Testis (tissue), 2 donors: ENCODE measurements at regions not wholly inside any gene's neighbourhood (a gene's known extent, or its start where the extent isn't known, plus 50 kb on each side); places are given as distances from the start of the nearest gene placed in this dataset.

Experiments used
- DNase-seq: peaks from one replicate; pipeline ENCODE4 v3.0.0-alpha.2; 2019
- H3K27ac ChIP-seq, 2 donors: fragments of 200-600 bp; sonication (generic); one replicate each; pipeline ENCODE4 v1.5.1; 2019
- H3K27me3 ChIP-seq: fragments of 200-600 bp; sonication (generic); one replicate; pipeline ENCODE4 v1.5.1; 2019
- H3K36me3 ChIP-seq: fragments of 200-600 bp; sonication (generic); one replicate; pipeline ENCODE4 v1.5.1; 2017; ENCODE audit warnings: low read depth; ENCODE audit errors: missing control alignments
- H3K4me1 ChIP-seq: fragments of 200-600 bp; sonication (generic); one replicate; pipeline ENCODE4 v1.5.1; 2019
- H3K4me3 ChIP-seq, 2 donors: fragments of 200-600 bp; sonication (generic); one replicate each; pipeline ENCODE4 v1.5.1; 2017 to 2019
- H3K9me3 ChIP-seq: fragments of 200-600 bp; sonication (generic); one replicate; pipeline ENCODE4 v1.5.1; 2017
- CTCF ChIP-seq, 3 experiments: fragments of 450-650 bp in 2 of 3; fragments of 200-600 bp in 1 of 3; sonication (generic) in 1 of 3; IDR thresholded peaks; one replicate each; pipeline ENCODE4 v1.5.1; 2016 to 2019; ENCODE audit warnings: antibody characterized with exemption in 3 of 3, mild to moderate bottlenecking in 2 of 3, moderate library complexity in 1 of 3
- POLR2A ChIP-seq: fragments of 450-650 bp; IDR thresholded peaks from one replicate; pipeline ENCODE4 v1.6.1; 2017; ENCODE audit warnings: antibody characterized with exemption, mild to moderate bottlenecking, moderate library complexity
- WGBS, 2 donors: methylation state at CpG; one replicate each; pipeline ENCODE4 v1.1.5; 2018; 5-methylcytosine and 5-hydroxymethylcytosine counted together
- intact Hi-C: fragments of 100-400 bp; cut with DNase I; formaldehyde crosslinking; loops from one replicate; pipeline ENCODE4 v1.15.1; 2023; ENCODE audit warnings: low total_unique reads

- intact Hi-C loops = no loop called here
- no peaks in the 10 kb centered on the region for H3K27me3 ChIP-seq
- H3K36me3 ChIP-seq = no peaks in the 10 kb centered on the region
- H3K9me3 ChIP-seq = no peaks in the 10 kb centered on the region
- no peak overlapping the region for H3K4me3 ChIP-seq
- H3K4me1 ChIP-seq = no peaks in the 10 kb centered on the region
- H3K27ac ChIP-seq = no peak overlapping the region
- 83 to 92% methylated on average over 2 of the region's 2 CpGs for WGBS, 2 donors
- DNase-seq = no peak
- TF ChIP-seq CTCF (IDR thresholded peaks at IDR 0.05) (no peak), POLR2A (no peak)
Measured at GRCh38 chr15:46934851-46935250, 782.5 kb upstream of the SEMA6D start.

GRCh38 chr15:46938169-46938568 is 779.1 kb upstream of the SEMA6D start:
- Histone ChIP-seq H3K4me3 (no peak overlapping the region), H3K4me1 (no peaks in the 10 kb centered on the region), H3K27me3 (no peaks in the 10 kb centered on the region), H3K27ac (no peak overlapping the region), H3K36me3 (no peaks in the 10 kb centered on the region), H3K9me3 (no peaks in the 10 kb centered on the region)
- DNase-seq = no peak
- no peak for TF ChIP-seq POLR2A
- no peak for TF ChIP-seq CTCF (IDR thresholded peaks at IDR 0.05)
- WGBS, 2 donors = 60 to 78% methylated on average over 1 of the region's 1 CpG
- intact Hi-C loops = no loop called here

GRCh38 chr15:46941241-46941640 is 776.1 kb upstream of the SEMA6D start:
- 74 to 83% methylated on average over 1 of the region's 1 CpG for WGBS, 2 donors
- Histone ChIP-seq H3K27me3 (no peaks in the 10 kb centered on the region), H3K4me3 (no peak overlapping the region), H3K9me3 (no peaks in the 10 kb centered on the region), H3K4me1 (no peaks in the 10 kb centered on the region), H3K36me3 (no peaks in the 10 kb centered on the region), H3K27ac (no peak overlapping the region)
- TF ChIP-seq POLR2A (no peak), CTCF (IDR thresholded peaks at IDR 0.05) (no peak)
- DNase-seq = no peak
- intact Hi-C loops = no loop called here

- Histone ChIP-seq H3K27me3 (no peaks in the 10 kb centered on the region), H3K27ac (no peak overlapping the region), H3K36me3 (no peaks in the 10 kb centered on the region), H3K9me3 (no peaks in the 10 kb centered on the region), H3K4me1 (no peaks in the 10 kb centered on the region), H3K4me3 (no peak overlapping the region)
- intact Hi-C loops = no loop called here
- TF ChIP-seq POLR2A (no peak), CTCF (IDR thresholded peaks at IDR 0.05) (no peak)
- WGBS, 2 donors = 85 to 90% methylated on average over 3 of the region's 3 CpGs
- DNase-seq = no peak
Measured at GRCh38 chr15:46946953-46947352, 770.4 kb upstream of the SEMA6D start.

- no peak for DNase-seq
- Histone ChIP-seq H3K27me3 (no peaks in the 10 kb centered on the region), H3K4me1 (no peaks in the 10 kb centered on the region), H3K36me3 (no peaks in the 10 kb centered on the region), H3K4me3 (no peak overlapping the region), H3K27ac (no peak overlapping the region), H3K9me3 (no peaks in the 10 kb centered on the region)
- 82 to 87% methylated on average over 3 of the region's 3 CpGs for WGBS, 2 donors
- TF ChIP-seq CTCF (IDR thresholded peaks at IDR 0.05) (no peak), POLR2A (no peak)
- intact Hi-C loops = no loop called here
Measured at GRCh38 chr15:46955576-46955975, 761.7 kb upstream of the SEMA6D start.
